ENCODE measurements at regions not wholly inside any gene's neighbourhood (a gene's known extent, or its start where the extent isn't known, plus 50 kb on each side); places are given as distances from the start of the nearest gene placed in this dataset.
"Not testable (repeated sequence)": the region's sequence is repeated elsewhere in the genome, so short reads cannot be mapped to it uniquely, and the experiment has no call there.

- H3K4me3 ChIP-seq (ENCODE audit: low read length in 3 of 3) = no peak overlapping the region
- H3K9ac ChIP-seq (ENCODE audit: low read depth in 1 of 3, low read length in 3 of 3) = no peak overlapping the region
- H3K9me3 ChIP-seq (ENCODE audit: control insufficient read depth in 3 of 3, low read length in 3 of 3) = no peaks in the 10 kb centered on the region
- no peak overlapping the region for H3K27ac ChIP-seq (ENCODE audit: low read depth, low read length)
- no peaks in the 10 kb centered on the region for H3K27me3 ChIP-seq (ENCODE audit: control insufficient read depth in 3 of 3, insufficient read depth in 3 of 3, low read length in 3 of 3)
- peaks cover 0 to 2% (median 0%) of the 10 kb centered on the region in 3 donors for H3K4me1 ChIP-seq (ENCODE audit: control insufficient read depth in 3 of 3, insufficient read depth in 3 of 3, low read length in 3 of 3)
- H3K36me3 ChIP-seq (ENCODE audit: control insufficient read depth in 3 of 3, insufficient read depth in 3 of 3, low read length in 3 of 3) = no peaks in the 10 kb centered on the region
Measured at GRCh38 chr2:53515435-53516332, 251.9 kb upstream of the CHAC2 start.

- Histone ChIP-seq H3K4me1 (ENCODE audit: control insufficient read depth in 3 of 3, insufficient read depth in 3 of 3, low read length in 3 of 3) (no peaks in the 10 kb centered on the region), H3K4me3 (ENCODE audit: low read length in 3 of 3) (no peak overlapping the region), H3K36me3 (ENCODE audit: control insufficient read depth in 3 of 3, insufficient read depth in 3 of 3, low read length in 3 of 3) (no peaks in the 10 kb centered on the region), H3K27ac (ENCODE audit: low read depth, low read length) (no peak overlapping the region), H3K9ac (ENCODE audit: low read depth in 1 of 3, low read length in 3 of 3) (no peak overlapping the region), H3K9me3 (ENCODE audit: control insufficient read depth in 3 of 3, low read length in 3 of 3) (no peaks in the 10 kb centered on the region), H3K27me3 (ENCODE audit: control insufficient read depth in 3 of 3, insufficient read depth in 3 of 3, low read length in 3 of 3) (no peaks in the 10 kb centered on the region)
Measured at GRCh38 chr2:53513167-53513666, 254.4 kb upstream of the CHAC2 start.

GRCh38 chr2:53512071-53512826, 255.4 kb upstream of the CHAC2 start:
- H3K9ac ChIP-seq (ENCODE audit: low read depth in 1 of 3, low read length in 3 of 3) = no peak overlapping the region
- H3K4me1 ChIP-seq (ENCODE audit: control insufficient read depth in 3 of 3, insufficient read depth in 3 of 3, low read length in 3 of 3) = no peaks in the 10 kb centered on the region
- H3K9me3 ChIP-seq (ENCODE audit: control insufficient read depth in 3 of 3, low read length in 3 of 3) = no peaks in the 10 kb centered on the region
- H3K4me3 ChIP-seq (ENCODE audit: low read length in 3 of 3) = no peak overlapping the region
- no peaks in the 10 kb centered on the region for H3K27me3 ChIP-seq (ENCODE audit: control insufficient read depth in 3 of 3, insufficient read depth in 3 of 3, low read length in 3 of 3)
- H3K27ac ChIP-seq (ENCODE audit: low read depth, low read length) = no peak overlapping the region
- H3K36me3 ChIP-seq (ENCODE audit: control insufficient read depth in 3 of 3, insufficient read depth in 3 of 3, low read length in 3 of 3) = no peaks in the 10 kb centered on the region

DNA sequence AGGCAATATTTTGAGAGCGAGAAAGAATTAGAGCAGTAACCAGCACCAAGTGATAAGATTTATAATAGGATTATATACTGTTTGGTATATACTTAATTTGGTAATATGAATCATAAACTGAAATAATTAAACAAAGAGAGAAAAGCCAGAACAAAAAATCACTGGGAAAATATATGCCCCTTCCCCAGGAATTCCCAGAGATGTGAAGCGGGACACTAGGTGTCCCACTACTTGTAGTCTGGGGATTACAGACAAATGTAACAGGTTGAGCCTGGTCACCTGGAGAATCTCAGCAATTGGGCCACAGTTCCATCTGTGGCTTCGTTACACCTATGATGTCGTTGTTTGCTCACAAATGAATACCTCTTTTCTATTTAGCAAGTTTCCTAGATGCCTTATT, 256.1 kb upstream of the CHAC2 start:
- H3K4me1 ChIP-seq (ENCODE audit: control insufficient read depth in 3 of 3, insufficient read depth in 3 of 3, low read length in 3 of 3) = no peaks in the 10 kb centered on the region
- H3K4me3 ChIP-seq (ENCODE audit: low read length in 3 of 3) = no peak overlapping the region

DNA sequence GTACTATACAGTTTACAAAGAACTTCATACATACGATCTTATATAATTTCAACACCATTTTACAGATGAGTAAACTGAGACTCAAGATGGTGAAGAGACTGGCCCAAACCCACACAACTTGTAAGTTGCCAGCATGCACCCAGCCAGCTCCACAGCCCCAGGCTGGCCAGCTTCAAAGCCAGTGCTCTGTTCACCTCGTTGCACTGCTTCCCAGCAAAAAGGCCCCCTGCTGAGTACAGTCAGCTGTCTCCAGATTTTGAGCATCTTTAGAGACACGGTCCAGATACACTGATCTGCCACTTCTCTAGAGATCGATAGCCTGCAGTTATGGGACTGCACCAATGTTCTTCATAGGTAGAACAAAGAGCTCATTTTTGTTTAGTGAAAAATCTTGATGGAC, 257.2 kb upstream of the CHAC2 start:
- Histone ChIP-seq H3K9me3 (ENCODE audit: control insufficient read depth in 3 of 3, low read length in 3 of 3) (no peaks in the 10 kb centered on the region), H3K27ac (ENCODE audit: low read depth, low read length) (no peak overlapping the region)

More for the DNA sequence above, 256.1 kb upstream of the CHAC2 start:
- Histone ChIP-seq H3K27ac (ENCODE audit: low read depth, low read length) (no peak overlapping the region), H3K9me3 (ENCODE audit: control insufficient read depth in 3 of 3, low read length in 3 of 3) (no peaks in the 10 kb centered on the region), H3K9ac (ENCODE audit: low read depth in 1 of 3, low read length in 3 of 3) (no peak overlapping the region), H3K27me3 (ENCODE audit: control insufficient read depth in 3 of 3, insufficient read depth in 3 of 3, low read length in 3 of 3) (no peaks in the 10 kb centered on the region), H3K36me3 (ENCODE audit: control insufficient read depth in 3 of 3, insufficient read depth in 3 of 3, low read length in 3 of 3) (no peaks in the 10 kb centered on the region)

DNA sequence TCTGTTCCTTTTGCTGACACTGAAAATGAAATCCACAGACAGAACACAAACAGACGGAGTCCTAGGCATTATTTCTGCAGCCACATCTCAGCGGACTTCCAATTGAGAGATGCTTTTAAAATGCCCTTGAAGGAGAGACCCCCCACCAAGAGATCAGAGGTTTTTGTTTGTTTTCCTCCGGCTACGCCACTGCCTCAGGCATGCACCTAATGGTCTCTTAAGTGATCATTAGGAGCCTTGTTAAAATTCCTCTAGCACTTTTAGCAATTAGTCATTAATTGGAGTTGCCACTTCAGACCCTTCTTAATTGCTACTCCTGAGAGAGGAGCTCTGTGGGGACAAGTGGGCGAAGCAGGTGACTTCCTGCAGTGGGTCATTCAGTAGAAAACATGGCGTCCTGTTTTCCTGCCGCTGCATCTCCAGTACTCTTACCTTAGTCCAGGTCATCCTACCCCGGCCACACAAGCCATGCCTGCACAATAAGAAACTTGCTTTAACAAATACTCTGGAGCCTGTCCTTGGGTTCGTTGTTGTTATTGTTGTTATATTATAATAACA, 257.7 kb upstream of the CHAC2 start:
- no peaks in the 10 kb centered on the region for H3K36me3 ChIP-seq (ENCODE audit: control insufficient read depth in 3 of 3, insufficient read depth in 3 of 3, low read length in 3 of 3)
- no peak overlapping the region for H3K4me3 ChIP-seq (ENCODE audit: low read length in 3 of 3)
- no peaks in the 10 kb centered on the region for H3K27me3 ChIP-seq (ENCODE audit: control insufficient read depth in 3 of 3, insufficient read depth in 3 of 3, low read length in 3 of 3)
- H3K4me1 ChIP-seq (ENCODE audit: control insufficient read depth in 3 of 3, insufficient read depth in 3 of 3, low read length in 3 of 3) = no peaks in the 10 kb centered on the region
- H3K9ac ChIP-seq (ENCODE audit: low read depth in 1 of 3, low read length in 3 of 3) = no peak overlapping the region
- no peaks in the 10 kb centered on the region for H3K9me3 ChIP-seq (ENCODE audit: control insufficient read depth in 3 of 3, low read length in 3 of 3)
- H3K27ac ChIP-seq (ENCODE audit: low read depth, low read length) = no peak overlapping the region

More for the DNA sequence above, 257.2 kb upstream of the CHAC2 start:
- Histone ChIP-seq H3K36me3 (ENCODE audit: control insufficient read depth in 3 of 3, insufficient read depth in 3 of 3, low read length in 3 of 3) (no peaks in the 10 kb centered on the region), H3K9ac (ENCODE audit: low read depth in 1 of 3, low read length in 3 of 3) (no peak overlapping the region), H3K27me3 (ENCODE audit: control insufficient read depth in 3 of 3, insufficient read depth in 3 of 3, low read length in 3 of 3) (no peaks in the 10 kb centered on the region), H3K4me3 (ENCODE audit: low read length in 3 of 3) (no peak overlapping the region), H3K4me1 (ENCODE audit: control insufficient read depth in 3 of 3, insufficient read depth in 3 of 3, low read length in 3 of 3) (no peaks in the 10 kb centered on the region)

DNA sequence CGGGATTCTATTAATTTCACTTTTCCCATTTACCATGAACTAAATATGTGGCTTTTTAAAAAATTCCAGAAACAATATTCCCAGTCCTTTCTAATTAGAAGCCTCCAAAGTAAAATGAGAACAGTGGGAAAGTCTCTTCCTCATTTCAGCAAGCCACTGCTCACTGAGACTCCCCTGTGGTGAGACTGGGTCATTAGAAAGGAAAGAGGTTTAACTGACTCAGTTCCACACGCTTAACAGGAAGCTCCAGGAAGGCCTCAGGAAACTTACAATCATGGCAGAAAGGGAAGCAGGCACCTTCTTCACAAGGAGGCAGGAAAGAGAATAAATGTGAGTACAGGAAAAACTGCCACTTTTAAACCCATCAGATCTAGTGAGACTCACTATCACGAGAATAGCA, 258.9 kb upstream of the CHAC2 start:
- Histone ChIP-seq H3K27ac (ENCODE audit: low read depth, low read length) (no peak overlapping the region), H3K9me3 (ENCODE audit: control insufficient read depth in 3 of 3, low read length in 3 of 3) (no peaks in the 10 kb centered on the region), H3K4me1 (ENCODE audit: control insufficient read depth in 3 of 3, insufficient read depth in 3 of 3, low read length in 3 of 3) (no peaks in the 10 kb centered on the region), H3K9ac (ENCODE audit: low read depth in 1 of 3, low read length in 3 of 3) (no peak overlapping the region), H3K4me3 (ENCODE audit: low read length in 3 of 3) (no peak overlapping the region), H3K27me3 (ENCODE audit: control insufficient read depth in 3 of 3, insufficient read depth in 3 of 3, low read length in 3 of 3) (no peaks in the 10 kb centered on the region), H3K36me3 (ENCODE audit: control insufficient read depth in 3 of 3, insufficient read depth in 3 of 3, low read length in 3 of 3) (no peaks in the 10 kb centered on the region)

DNA sequence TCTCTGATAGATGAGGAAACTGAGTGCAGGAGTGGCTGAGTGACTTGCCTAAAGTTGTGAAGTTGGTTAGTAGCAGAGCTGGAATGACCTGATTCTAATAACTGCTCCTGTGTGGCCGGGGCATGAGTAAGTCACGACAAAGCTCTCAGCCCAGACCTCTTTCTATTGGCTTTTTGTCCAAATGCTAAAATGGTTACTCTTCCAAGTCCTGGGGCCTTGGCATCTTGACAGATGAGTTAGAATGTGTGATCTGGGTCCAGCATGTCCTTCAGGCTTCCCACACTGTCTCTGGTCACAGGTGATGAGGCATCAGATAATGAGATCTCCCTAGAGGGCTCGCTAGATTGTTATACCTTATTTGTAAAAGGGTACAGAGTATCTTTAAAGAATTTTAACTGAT, 260.5 kb upstream of the CHAC2 start:
- H3K9ac ChIP-seq (ENCODE audit: low read depth in 1 of 3, low read length in 3 of 3); H3K9me3 ChIP-seq (ENCODE audit: control insufficient read depth in 3 of 3, low read length in 3 of 3); H3K27me3 ChIP-seq (ENCODE audit: control insufficient read depth in 3 of 3, insufficient read depth in 3 of 3, low read length in 3 of 3); H3K36me3 ChIP-seq (ENCODE audit: control insufficient read depth in 3 of 3, insufficient read depth in 3 of 3, low read length in 3 of 3); H3K4me3 ChIP-seq (ENCODE audit: low read length in 3 of 3); H3K27ac ChIP-seq (ENCODE audit: low read depth, low read length); H3K4me1 ChIP-seq (ENCODE audit: control insufficient read depth in 3 of 3, insufficient read depth in 3 of 3, low read length in 3 of 3): not testable (repeated sequence)

GRCh38 chr2:53505826-53506225, 261.8 kb upstream of the CHAC2 start:
- H3K36me3 ChIP-seq (ENCODE audit: control insufficient read depth in 3 of 3, insufficient read depth in 3 of 3, low read length in 3 of 3) = no peaks in the 10 kb centered on the region
- H3K27ac ChIP-seq (ENCODE audit: low read depth, low read length) = no peak overlapping the region
- H3K9me3 ChIP-seq (ENCODE audit: control insufficient read depth in 3 of 3, low read length in 3 of 3) = no peaks in the 10 kb centered on the region
- no peak overlapping the region for H3K4me3 ChIP-seq (ENCODE audit: low read length in 3 of 3)
- H3K27me3 ChIP-seq (ENCODE audit: control insufficient read depth in 3 of 3, insufficient read depth in 3 of 3, low read length in 3 of 3) = no peaks in the 10 kb centered on the region
- no peak overlapping the region for H3K9ac ChIP-seq (ENCODE audit: low read depth in 1 of 3, low read length in 3 of 3)
- no peaks in the 10 kb centered on the region for H3K4me1 ChIP-seq (ENCODE audit: control insufficient read depth in 3 of 3, insufficient read depth in 3 of 3, low read length in 3 of 3)

DNA sequence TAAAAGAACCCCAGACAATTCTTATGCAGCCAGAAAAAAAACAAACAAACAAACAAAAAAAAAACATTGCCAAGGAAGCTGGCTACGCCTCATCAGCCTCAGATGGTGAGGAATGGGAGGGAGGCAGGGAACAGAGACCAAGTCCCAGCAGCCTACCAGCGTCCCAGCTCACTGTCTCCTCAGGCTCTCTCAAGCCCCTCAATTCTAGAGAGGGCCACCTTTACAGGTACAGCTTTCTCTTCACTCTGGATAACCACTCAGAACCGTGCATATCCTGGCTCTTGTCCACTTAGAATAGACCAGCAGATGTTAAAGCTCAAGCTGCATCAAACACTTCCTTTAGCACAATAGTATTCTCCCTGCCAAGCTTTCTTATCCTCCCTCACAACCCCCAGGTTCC, 263.1 kb upstream of the CHAC2 start:
- H3K4me1 ChIP-seq (ENCODE audit: control insufficient read depth in 3 of 3, insufficient read depth in 3 of 3, low read length in 3 of 3) = no peaks in the 10 kb centered on the region
- H3K27me3 ChIP-seq (ENCODE audit: control insufficient read depth in 3 of 3, insufficient read depth in 3 of 3, low read length in 3 of 3) = no peaks in the 10 kb centered on the region
- H3K4me3 ChIP-seq (ENCODE audit: low read length in 3 of 3) = no peak overlapping the region
- H3K9ac ChIP-seq (ENCODE audit: low read depth in 1 of 3, low read length in 3 of 3) = no peak overlapping the region
- no peaks in the 10 kb centered on the region for H3K36me3 ChIP-seq (ENCODE audit: control insufficient read depth in 3 of 3, insufficient read depth in 3 of 3, low read length in 3 of 3)
- H3K9me3 ChIP-seq (ENCODE audit: control insufficient read depth in 3 of 3, low read length in 3 of 3) = no peaks in the 10 kb centered on the region
- H3K27ac ChIP-seq (ENCODE audit: low read depth, low read length) = no peak overlapping the region
